ENCODE measurements at regions not wholly inside any gene's neighbourhood (a gene's known extent, or its start where the extent isn't known, plus 50 kb on each side); places are given as distances from the start of the nearest gene placed in this dataset.

GRCh38 chr2:185174353-185174752, 564.3 kb upstream of the FSIP2 start:
- TF ChIP-seq CTCF (IDR thresholded peaks at IDR 0.05; ENCODE audit: poor library complexity) (no peak), EZH2 (IDR thresholded peaks at IDR 0.05; ENCODE audit: borderline replicate concordance) (no peak)

Measured in hepatocyte (in vitro differentiated cells).